ENCODE measurements at regions not wholly inside any gene's neighbourhood (a gene's known extent, or its start where the extent isn't known, plus 50 kb on each side); places are given as distances from the start of the nearest gene placed in this dataset.

- no peak for DNase-seq
These were observed 173.8 kb downstream of the ETS2 start for GRCh38 chr21:38979271-38980121.

- no peak for DNase-seq
These were observed 171.2 kb downstream of the ETS2 start for GRCh38 chr21:38976900-38977299.

DNA sequence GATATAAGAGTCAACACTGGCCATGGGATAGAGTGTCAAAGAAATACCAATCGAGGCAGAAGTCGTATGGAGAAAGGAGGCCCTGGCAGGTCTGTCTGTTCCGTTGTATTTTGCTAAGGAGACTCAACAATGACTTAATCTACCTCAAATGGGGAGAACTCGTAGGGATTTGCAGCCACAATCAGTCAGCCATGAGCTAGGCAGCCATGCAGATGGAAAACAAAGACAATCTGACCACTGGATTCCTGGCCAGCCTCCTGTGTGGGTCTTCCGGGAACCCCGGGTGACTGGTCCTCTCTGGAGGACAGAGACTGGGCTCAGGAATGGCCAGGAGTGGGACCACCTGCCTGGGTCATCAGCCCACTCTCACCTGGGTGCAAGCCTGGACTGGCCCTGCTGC lies 167.8 kb downstream of the ETS2 start:
- DNase-seq = no peak

DNA sequence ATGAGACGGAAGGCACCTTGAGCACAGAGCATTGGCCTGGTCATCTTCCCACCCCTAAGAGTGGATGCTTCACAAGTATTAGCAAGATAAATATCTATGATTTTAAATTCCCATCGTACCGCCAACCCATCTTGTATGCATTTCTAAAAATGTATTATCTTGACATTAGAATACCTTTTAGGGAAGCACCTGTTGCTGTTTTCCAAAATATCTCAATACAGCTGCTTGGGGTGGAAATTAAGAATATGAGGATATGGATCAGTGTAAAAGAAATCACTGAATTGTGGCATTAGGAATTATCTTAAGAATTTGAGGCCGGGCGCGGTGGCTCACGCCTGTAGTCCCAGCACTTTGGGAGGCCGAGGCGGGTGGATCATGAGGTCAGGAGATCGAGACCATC lies 166.3 kb downstream of the ETS2 start:
- no peak for DNase-seq

DNA sequence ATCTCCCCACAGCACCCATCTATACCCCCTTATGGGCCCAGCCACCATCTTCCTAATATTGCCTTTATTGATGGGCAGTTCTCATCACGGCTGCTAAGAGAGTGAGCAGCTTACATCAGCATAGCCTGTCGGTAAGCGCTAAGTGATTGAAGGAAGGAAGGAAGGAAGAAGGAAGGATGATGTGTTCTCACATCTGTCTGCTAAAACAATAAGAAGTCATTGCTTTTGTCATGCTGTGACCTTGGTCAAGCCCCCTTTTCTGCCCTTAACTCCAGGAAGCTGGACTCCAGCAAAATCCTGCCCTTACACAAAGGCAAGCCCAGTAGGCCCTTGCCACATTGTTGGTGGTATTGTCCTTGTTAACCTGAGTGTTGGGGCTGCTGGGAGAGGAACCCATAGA lies 165.0 kb downstream of the ETS2 start:
- DNase-seq = no peak

GRCh38 chr21:38968887-38969543 lies 163.3 kb downstream of the ETS2 start:
- no peak for DNase-seq

- no peak for DNase-seq
These were observed 160.3 kb downstream of the ETS2 start for GRCh38 chr21:38965910-38966504.

DNA sequence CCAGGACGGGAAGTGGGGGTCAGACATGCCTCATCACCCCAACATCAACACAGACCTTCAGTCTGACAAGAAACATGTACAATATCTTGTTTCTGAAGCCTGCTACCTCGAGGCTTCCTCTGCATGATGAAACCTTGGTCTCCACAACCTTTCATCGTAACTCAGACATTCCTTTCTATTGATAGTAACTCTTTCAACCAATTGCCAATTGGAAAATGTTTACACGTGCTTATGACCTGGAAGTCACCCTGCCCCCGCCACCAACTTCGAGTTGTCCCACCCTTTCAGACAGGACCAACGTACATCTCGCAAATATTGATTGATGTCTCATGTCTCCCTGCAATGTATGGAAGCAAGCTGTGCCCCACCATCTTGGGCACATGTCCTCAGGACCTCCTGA lies 159.5 kb downstream of the ETS2 start:
- DNase-seq = no peak

DNA sequence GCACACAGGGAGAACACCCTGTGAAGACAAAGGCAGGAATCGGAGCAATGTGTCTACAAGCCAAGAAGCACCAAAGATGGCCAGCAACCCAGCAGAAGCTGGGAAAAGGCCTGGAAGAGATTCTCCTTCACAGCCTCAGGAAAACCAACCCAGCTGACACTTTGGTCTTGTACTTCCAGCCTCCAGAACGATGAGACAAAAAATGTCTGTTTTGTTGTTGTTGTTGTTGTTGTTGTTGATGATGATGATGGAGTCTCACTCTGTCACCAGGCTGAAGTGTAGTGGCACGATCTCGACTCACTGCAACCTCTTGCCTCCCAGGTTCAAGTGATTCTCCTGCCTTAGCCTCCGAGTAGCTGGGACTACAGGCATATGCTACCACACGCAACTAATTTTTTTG lies 157.3 kb downstream of the ETS2 start:
- DNase-seq = no peak

GRCh38 chr21:38960251-38960650 lies 154.5 kb downstream of the ETS2 start:
- DNase-seq = no peak

GRCh38 chr21:38959692-38960061 lies 153.9 kb downstream of the ETS2 start:
- DNase-seq = no peak

GRCh38 chr21:38958940-38959691 lies 153.4 kb downstream of the ETS2 start:
- DNase-seq = no peak

GRCh38 chr21:38958323-38958705 lies 152.6 kb downstream of the ETS2 start:
- no peak for DNase-seq

DNA sequence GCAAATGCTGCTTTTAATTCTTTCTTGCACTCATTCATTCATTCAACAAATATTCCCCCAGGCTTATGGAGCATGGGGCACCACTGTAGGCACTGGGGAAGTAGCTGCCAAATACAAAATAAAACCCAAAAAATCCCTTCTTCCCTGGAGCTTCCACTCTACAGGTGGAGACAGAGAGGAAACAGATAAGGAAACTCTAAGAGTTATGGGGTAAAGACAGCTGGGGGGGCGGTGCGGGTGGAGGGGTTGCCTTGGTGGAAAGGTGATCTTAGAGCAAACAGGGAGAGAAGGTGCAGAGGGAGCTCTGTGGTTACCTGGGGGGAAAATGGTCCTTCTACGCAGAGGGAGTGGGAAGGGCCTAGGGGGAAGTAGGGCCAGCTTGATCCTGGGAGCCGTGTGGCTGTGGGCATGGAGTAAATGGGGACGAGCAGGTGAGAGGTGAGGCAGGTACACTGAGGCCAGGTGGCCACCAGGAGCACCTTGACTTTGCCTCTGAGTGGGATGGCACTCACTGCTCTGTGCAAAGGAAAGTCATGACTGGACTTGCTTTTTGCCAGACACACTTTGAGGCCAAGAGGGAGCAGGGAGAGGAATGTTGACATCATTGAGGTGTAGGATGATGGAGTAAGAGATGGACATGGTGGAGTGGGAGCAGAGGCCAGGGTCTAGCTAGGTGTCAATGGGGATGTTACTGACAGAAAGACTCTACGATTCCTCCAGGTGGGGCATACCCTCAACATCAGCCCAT lies 152.0 kb downstream of the ETS2 start:
- no peak for DNase-seq

GRCh38 chr21:38956856-38957571 lies 151.3 kb downstream of the ETS2 start:
- DNase-seq = no peak

- DNase-seq = no peak
These were observed 150.8 kb downstream of the ETS2 start for GRCh38 chr21:38956521-38956855.

DNA sequence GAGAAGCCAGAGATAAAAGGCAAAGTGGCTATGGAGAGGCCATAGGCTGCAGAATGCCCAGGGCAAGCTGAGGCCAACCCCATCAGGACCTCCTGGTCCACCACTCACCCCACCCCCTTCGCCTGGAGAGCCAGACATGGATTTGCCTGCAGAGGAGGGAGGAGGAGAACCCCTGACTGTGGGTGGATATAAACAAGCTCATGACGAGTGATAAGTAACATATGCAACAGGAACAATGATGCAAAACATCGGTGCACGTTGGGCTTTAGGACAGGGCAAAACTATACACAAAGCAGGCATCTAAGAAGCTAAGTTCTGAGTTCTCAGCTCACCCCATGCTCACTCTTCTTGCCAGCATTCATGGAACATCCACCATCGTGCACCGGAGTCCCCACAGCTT lies 150.3 kb downstream of the ETS2 start:
- no peak for DNase-seq

DNA sequence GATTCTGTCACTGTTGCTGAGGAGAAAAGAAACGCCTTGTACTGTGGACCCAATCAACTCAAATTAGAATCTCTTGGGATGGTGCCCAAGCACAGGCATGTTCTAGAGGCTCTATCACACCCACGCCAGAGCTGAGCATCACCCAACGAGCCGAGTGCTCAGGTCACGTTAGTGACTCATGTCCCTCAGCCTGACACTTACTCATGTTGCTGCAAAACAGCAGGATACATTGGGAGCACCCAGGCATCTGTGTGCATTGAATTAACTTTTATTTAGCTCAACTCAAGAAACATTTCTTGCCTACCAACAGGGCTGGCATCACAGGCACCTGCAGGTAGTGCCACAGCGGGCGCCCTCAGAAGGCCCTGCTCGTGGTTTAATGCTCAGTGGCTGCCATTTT lies 149.8 kb downstream of the ETS2 start:
- no peak for DNase-seq

DNA sequence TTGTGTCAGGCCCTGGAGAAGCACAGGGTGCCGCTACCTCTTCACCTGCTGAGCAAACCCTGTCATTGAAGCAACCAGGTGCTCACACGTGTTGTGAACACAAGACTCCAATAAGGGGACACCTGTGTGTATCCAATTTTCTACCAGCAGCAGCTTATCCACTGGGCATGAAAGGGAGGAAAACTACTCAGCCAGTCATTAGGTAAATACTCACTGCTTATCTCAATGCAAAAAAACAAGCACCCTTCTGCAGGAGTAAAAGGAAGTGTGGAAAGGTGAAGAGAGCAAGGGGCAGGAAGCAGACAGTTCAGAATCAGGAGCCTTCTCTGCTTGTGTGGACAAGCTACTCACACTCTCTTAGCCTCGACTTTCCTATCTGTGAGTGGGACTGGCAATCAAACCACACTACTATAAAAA lies 148.9 kb downstream of the ETS2 start:
- DNase-seq = no peak

DNA sequence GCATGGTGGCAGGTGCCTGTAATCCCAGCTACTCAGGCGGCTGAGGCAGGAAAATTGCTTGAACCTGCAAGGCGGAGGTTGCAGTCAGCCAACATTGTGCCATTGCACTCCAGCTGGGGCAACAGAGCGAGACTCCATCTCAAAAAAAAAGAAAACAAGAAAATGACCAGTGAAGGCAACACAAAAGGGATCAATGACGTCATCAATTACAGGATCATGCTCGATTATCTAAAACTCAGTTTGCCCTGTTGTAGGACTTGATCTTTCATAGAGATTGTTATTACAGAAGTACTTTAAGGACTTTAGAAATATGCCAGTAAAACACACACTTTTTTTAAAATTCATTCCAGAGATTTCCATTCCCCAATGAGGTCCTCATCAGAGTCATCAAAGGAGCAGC lies 147.8 kb downstream of the ETS2 start:
- DNase-seq = no peak

DNA sequence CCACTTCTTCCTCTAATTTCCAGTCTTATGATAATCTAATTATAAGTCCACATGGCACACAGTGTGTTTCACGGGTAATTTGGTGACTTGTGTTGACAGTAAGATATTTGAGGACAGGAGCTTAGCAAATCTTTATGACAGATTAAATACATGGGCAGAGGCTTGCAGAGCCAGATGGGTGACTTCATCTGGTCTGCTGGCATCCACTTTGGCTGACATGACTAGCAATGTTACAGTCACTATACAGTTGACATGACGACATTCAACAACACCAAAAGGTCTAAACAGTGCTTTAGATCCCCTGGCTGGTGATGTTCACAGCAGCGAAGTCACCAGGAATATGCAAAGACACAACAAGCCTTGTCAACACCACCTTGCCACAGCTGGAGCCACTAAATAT lies 147.2 kb downstream of the ETS2 start:
- DNase-seq = no peak

- no peak for DNase-seq
These were observed 145.5 kb downstream of the ETS2 start for GRCh38 chr21:38951095-38951730.

All from activated T-cell treated with anti-CD3 and anti-CD28 coated beads for 4 hours (primary cell).